ENCODE measurements at regions not wholly inside any gene's neighbourhood (a gene's known extent, or its start where the extent isn't known, plus 50 kb on each side); places are given as distances from the start of the nearest gene placed in this dataset.

GRCh38 chr3:880371-880770 is 212.5 kb upstream of the CNTN6 start:
- TF ChIP-seq, protein P1, sequence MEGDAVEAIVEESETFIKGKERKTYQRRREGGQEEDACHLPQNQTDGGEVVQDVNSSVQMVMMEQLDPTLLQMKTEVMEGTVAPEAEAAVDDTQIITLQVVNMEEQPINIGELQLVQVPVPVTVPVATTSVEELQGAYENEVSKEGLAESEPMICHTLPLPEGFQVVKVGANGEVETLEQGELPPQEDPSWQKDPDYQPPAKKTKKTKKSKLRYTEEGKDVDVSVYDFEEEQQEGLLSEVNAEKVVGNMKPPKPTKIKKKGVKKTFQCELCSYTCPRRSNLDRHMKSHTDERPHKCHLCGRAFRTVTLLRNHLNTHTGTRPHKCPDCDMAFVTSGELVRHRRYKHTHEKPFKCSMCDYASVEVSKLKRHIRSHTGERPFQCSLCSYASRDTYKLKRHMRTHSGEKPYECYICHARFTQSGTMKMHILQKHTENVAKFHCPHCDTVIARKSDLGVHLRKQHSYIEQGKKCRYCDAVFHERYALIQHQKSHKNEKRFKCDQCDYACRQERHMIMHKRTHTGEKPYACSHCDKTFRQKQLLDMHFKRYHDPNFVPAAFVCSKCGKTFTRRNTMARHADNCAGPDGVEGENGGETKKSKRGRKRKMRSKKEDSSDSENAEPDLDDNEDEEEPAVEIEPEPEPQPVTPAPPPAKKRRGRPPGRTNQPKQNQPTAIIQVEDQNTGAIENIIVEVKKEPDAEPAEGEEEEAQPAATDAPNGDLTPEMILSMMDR (IDR thresholded peaks at IDR 0.05; ENCODE audit: poor library complexity) = no peak
- no peak for TF ChIP-seq EZH2 (IDR thresholded peaks at IDR 0.05; ENCODE audit: borderline replicate concordance)
- no peak for TF ChIP-seq EZH2phosphoT487 (IDR thresholded peaks at IDR 0.05; ENCODE audit: low read depth, severe bottlenecking, unreplicated experiment)
